ENCODE measurements at regions not wholly inside any gene's neighbourhood (a gene's known extent, or its start where the extent isn't known, plus 50 kb on each side); places are given as distances from the start of the nearest gene placed in this dataset.

DNA sequence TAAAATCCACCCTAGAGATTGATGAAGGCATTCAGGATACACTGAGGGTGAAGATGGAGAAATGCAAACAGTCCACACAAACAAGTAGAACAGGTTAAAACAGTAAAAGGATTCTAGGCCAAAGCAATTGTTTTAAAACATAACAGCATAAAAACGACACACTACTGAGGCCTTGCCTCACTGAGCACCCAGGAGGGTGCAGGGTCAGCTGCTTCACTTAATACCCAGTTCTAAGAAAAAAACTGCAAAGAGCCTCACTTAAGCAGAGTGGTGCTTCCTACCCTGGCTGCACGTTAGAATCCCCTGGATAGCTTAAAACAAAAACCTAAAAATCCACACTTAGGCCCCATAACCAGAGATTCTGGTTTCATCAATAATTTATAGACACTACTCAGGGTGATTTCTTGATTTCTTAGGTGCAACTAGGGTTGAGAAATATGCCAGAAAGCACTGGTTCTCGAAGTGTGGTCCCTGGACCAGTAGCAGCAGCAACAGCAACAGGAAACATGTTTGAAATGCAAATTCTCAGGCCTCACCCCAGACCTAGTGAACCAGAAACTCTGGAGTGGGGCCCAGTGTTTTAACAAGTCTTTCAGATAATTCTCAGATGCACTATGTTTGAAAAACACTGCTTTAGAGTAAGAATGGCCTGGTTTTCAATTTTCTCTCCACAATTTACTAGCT, 279.1 kb downstream of the ZEB2 start:
- peak; percentile 31; the same call in 2 of the 3 replicates for ATAC-seq
- BruUV-seq (replicated peaks): no TSS peak
- TF ChIP-seq POLR2AphosphoS5 (IDR thresholded peaks at IDR 0.05; ENCODE audit: control insufficient read depth, insufficient read depth, low read depth, low read length) (no peak), SIN3A (IDR thresholded peaks at IDR 0.05; ENCODE audit: borderline replicate concordance in 2 of 2, control insufficient read depth in 1 of 2, low read depth in 2 of 2, low read length in 2 of 2) (no peak), RBFOX2 (IDR thresholded peaks at IDR 0.05; ENCODE audit: low read depth, low read length) (no peak), MECOM (CRISPR knock-in tag; IDR thresholded peaks at IDR 0.05) (no peak), SAFB (IDR thresholded peaks at IDR 0.05; ENCODE audit: borderline replicate concordance, low read depth, low read length) (no peak), ZEB2 (IDR thresholded peaks at IDR 0.05) (no peak), DACH1 (IDR thresholded peaks at IDR 0.05; ENCODE audit: partially characterized antibody) (no peak), ZNF318 (IDR thresholded peaks at IDR 0.05; ENCODE audit: borderline replicate concordance in 1 of 2, low read depth in 1 of 2) (no peak), DNMT1 (IDR thresholded peaks at IDR 0.05) (no peak), ZNF347 (CRISPR knock-in tag; IDR thresholded peaks at IDR 0.05; ENCODE audit: low read depth) (no peak), ZNF146 (CRISPR knock-in tag; IDR thresholded peaks at IDR 0.05; ENCODE audit: unreplicated experiment) (no peak), YY1 (IDR thresholded peaks at IDR 0.05; ENCODE audit: borderline replicate concordance in 1 of 3, control insufficient read depth in 1 of 3, extremely low read depth in 1 of 3, insufficient read depth in 3 of 3, insufficient read length in 1 of 3, insufficient replicate concordance in 2 of 3, low read depth in 1 of 3, low read length in 2 of 3) (no peak)
- TF ChIP-seq, protein P1, sequence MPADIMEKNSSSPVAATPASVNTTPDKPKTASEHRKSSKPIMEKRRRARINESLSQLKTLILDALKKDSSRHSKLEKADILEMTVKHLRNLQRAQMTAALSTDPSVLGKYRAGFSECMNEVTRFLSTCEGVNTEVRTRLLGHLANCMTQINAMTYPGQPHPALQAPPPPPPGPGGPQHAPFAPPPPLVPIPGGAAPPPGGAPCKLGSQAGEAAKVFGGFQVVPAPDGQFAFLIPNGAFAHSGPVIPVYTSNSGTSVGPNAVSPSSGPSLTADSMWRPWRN (IDR thresholded peaks at IDR 0.05; ENCODE audit: low read depth): no peak

More for the DNA sequence above, 279.1 kb downstream of the ZEB2 start:
- Histone ChIP-seq H3K4me3 (no peak overlapping the region), H3K9me1 (ENCODE audit: control insufficient read depth, insufficient read depth, low read length) (no peaks in the 10 kb centered on the region), H3K9ac (ENCODE audit: insufficient read depth in 1 of 2, low read depth in 2 of 2, low read length in 2 of 2) (no peak overlapping the region), H3K27me3 (ENCODE audit: control insufficient read depth in 2 of 2, insufficient read depth in 2 of 2, low read length in 2 of 2) (no peaks in the 10 kb centered on the region), H2AFZ (ENCODE audit: low read depth, low read length) (peak overlapping the region; percentile 62; the same call in 1 of the 2 replicates), H3K79me2 (ENCODE audit: control insufficient read depth, insufficient read depth, low read length) (no peaks in the 10 kb centered on the region), H3K27ac (ENCODE audit: extremely low read depth, low read depth, low read length) (no peak overlapping the region), H3K36me3 (ENCODE audit: control insufficient read depth, insufficient read depth, low read length) (no peaks in the 10 kb centered on the region; the same call in 2 of the 3 replicates), H3K4me1 (replicated peaks in 1 of 2; ENCODE audit: control insufficient read depth in 2 of 2, insufficient read depth in 2 of 2, low read length in 2 of 2) (peaks cover 0 to 6% of the 10 kb centered on the region in 2 experiments; a peak in 1 of 5 replicates), H3K4me2 (ENCODE audit: insufficient read depth, low read length) (no peak overlapping the region), H3K9me3 (replicated peaks; ENCODE audit: control insufficient read depth, insufficient read depth, low read depth, low read length) (no peaks in the 10 kb centered on the region), H4K20me1 (replicated peaks; ENCODE audit: control insufficient read depth, insufficient read depth, low read length) (no peaks in the 10 kb centered on the region)
- ChIA-PET CTCF (ENCODE audit: low intra/inter-chr PET ratio) (no interaction called here), POLR2A (no interaction called here)
- no peak for DNase-seq (ENCODE audit: extremely low read depth in 1 of 4, low spot score in 3 of 4)
- peak; percentile 23 for FAIRE-seq
- intact Hi-C loops (cut with micrococcal nuclease) (no loop called here), in situ Hi-C loops (cut with MboI) (no loop called here)
- 19% methylated on average over 3 of the region's 3 CpGs for WGBS (ENCODE audit: insufficient coverage, low coverage, missing lambda C conversion rate)
